ENCODE measurements at regions not wholly inside any gene's neighbourhood (a gene's known extent, or its start where the extent isn't known, plus 50 kb on each side); places are given as distances from the start of the nearest gene placed in this dataset.

DNA sequence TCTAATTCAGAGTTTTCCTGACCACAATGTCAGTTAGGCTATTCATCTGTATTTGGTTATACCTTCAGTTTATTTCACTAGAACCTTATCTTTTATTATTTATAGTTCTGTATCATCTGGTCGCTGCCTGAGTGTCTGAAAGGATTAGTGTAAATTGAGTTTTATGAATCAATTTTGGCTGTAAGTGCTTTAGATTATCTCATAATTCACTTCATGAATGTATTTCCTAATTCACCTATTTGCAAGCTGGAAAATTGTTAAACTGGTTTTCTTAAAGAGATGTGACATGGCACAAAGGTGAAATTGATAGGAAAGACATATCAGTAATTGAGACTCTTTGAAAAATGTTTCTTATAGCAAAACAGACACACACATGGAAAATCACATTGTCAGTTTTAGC, 242.4 kb upstream of the ACO1 start:
- TF ChIP-seq, protein P1, sequence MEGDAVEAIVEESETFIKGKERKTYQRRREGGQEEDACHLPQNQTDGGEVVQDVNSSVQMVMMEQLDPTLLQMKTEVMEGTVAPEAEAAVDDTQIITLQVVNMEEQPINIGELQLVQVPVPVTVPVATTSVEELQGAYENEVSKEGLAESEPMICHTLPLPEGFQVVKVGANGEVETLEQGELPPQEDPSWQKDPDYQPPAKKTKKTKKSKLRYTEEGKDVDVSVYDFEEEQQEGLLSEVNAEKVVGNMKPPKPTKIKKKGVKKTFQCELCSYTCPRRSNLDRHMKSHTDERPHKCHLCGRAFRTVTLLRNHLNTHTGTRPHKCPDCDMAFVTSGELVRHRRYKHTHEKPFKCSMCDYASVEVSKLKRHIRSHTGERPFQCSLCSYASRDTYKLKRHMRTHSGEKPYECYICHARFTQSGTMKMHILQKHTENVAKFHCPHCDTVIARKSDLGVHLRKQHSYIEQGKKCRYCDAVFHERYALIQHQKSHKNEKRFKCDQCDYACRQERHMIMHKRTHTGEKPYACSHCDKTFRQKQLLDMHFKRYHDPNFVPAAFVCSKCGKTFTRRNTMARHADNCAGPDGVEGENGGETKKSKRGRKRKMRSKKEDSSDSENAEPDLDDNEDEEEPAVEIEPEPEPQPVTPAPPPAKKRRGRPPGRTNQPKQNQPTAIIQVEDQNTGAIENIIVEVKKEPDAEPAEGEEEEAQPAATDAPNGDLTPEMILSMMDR (IDR thresholded peaks at IDR 0.05): no peak

DNA sequence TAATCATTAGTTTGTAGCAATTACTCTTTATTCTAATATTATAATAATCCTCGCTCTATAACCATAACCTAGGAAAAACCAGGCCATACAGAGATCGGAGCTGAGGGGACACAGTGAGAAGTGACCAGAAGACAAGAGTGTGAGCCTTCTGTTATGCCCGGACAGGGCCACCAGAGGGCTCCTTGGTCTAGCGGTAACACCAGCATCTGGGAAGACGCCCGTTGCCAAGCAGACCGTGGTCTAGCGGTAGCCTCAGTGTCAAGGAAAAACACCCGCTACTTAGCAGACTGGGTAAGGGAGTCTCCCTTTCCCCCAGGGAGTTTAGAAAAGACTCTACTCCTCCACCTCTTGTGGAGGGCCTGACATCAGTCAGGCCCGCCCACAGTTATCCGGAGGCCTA, 235.9 kb upstream of the ACO1 start:
- TF ChIP-seq, protein P1 (IDR thresholded peaks at IDR 0.05): peak; percentile 39; the same call in 1 of the 2 replicates

DNA sequence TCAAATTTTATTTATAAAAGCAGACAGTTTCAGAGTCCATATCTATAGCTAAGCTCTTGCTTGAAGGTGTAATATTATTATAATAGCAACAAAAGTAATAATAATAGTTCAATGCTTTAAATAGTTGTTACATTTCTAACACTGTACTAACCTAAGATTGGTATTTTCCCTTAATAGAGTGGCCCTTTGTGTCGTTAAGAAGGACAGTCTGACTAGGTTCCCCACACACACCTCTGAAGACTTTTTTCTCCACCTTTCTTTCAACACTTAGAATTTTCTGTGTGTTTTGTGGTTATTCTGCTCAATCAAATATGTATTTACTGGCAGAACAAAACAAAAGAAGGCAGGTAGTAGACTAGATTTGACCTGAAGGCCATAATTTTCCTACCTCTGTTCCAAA, 223.2 kb upstream of the ACO1 start:
- TF ChIP-seq, protein P1 (IDR thresholded peaks at IDR 0.05): no peak

GRCh38 chr9:32161720-32162119, 222.7 kb upstream of the ACO1 start:
- TF ChIP-seq, protein P1 (IDR thresholded peaks at IDR 0.05): no peak

DNA sequence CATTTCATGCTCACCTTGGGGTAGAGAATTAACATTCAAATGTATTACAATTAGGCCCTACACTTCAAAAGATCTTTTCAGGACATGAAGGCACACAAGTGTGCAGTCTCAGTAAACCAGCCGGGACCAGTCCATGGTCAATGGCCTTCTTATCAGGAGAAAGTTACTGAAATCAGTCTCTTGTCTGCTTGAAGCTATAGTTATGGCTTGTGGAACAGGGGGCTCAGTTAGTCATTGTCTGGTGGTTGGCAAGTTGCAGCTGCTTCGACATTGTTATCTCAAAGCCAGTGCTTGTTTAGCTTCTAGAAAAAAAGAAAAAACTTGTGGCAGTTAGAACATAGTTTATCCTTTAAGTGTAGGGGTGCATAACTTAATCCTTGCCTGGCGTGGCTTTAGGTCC, 213.1 kb upstream of the ACO1 start:
- TF ChIP-seq, protein P1 (IDR thresholded peaks at IDR 0.05): no peak

GRCh38 chr9:32172256-32172655, 212.2 kb upstream of the ACO1 start:
- TF ChIP-seq, protein P1 (IDR thresholded peaks at IDR 0.05): no peak

DNA sequence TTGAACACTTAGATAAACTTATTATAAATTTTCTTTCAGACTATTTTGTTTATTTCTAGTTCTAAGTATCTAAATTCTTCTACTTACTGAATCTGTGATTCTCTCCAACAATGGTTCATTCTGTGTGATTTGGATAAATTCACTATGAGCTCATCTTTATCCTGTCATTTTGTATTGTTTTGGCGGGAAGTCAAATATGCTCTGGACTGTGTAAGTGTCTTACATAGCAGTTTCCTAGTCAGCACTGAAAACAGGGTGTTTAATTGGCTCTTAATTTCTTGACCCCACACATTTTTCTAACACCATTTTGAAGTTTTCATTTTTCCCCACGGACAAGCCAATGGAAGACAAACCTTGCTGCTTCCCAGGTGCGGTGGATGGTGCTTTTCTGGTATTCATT, 207.0 kb upstream of the ACO1 start:
- TF ChIP-seq, protein P1 (IDR thresholded peaks at IDR 0.05): no peak

DNA sequence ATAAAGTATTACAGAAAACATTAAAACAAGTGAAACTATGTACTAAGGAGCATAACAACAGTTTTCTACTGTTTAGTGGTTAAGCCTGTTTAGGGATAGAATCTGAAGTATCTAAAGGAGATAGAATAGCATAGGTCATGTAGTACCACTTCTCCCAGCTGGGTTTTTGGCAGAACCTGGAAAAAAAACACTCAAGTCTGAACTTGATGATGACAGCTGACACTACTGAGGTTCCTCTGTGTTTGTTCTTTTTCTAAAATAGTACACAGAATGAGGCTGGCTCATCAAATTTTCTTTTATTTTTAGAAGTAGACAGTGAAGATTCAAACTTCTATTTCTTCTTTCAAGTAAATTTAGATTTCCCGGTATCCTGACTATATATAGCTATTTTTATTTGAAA, 203.8 kb upstream of the ACO1 start:
- TF ChIP-seq, protein P1 (IDR thresholded peaks at IDR 0.05): no peak
